ENCODE measurements at regions not wholly inside any gene's neighbourhood (a gene's known extent, or its start where the extent isn't known, plus 50 kb on each side); places are given as distances from the start of the nearest gene placed in this dataset.

DNA sequence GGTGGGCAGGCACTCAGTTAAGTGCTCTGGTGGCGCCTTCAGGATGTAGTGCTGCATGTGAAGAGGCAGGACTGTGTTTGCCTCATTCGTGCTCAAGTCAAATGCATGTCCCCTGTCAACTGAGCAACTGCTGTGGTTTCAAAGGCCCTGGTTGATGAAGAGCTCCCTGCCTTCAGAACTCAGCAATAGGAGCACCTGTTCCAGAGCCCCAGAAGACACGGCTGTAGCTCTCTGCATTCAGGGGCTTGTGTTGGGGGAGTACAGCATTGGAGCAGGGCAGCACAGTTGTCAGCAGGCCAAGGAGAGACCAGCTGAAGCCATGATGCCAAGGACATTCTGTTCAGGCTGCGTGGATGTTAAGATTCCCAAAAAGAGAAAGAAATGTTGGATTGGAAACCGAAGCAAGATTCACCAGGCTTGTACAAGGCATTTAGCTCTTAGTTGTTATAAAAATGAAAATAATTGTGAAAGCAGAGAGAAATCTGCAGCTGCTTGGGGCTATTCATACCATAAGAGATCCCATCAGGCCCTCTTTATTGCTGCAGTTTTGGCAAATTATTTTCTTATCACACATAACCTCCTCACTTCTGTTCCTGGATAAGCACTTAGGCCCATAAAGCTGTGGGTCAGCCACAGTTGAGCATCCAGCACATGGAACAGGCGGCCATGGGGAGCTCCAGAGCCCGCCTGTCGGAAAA lies 252.4 kb upstream of the ZNF521 start:
- TF ChIP-seq, protein P1, sequence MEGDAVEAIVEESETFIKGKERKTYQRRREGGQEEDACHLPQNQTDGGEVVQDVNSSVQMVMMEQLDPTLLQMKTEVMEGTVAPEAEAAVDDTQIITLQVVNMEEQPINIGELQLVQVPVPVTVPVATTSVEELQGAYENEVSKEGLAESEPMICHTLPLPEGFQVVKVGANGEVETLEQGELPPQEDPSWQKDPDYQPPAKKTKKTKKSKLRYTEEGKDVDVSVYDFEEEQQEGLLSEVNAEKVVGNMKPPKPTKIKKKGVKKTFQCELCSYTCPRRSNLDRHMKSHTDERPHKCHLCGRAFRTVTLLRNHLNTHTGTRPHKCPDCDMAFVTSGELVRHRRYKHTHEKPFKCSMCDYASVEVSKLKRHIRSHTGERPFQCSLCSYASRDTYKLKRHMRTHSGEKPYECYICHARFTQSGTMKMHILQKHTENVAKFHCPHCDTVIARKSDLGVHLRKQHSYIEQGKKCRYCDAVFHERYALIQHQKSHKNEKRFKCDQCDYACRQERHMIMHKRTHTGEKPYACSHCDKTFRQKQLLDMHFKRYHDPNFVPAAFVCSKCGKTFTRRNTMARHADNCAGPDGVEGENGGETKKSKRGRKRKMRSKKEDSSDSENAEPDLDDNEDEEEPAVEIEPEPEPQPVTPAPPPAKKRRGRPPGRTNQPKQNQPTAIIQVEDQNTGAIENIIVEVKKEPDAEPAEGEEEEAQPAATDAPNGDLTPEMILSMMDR (conservative IDR thresholded peaks at IDR 0.05; ENCODE audit: low read depth, low read length): no peak
- TF ChIP-seq RAD21 (IDR thresholded peaks at IDR 0.05; ENCODE audit: low read length) (no peak), POLR2A (IDR thresholded peaks at IDR 0.05; ENCODE audit: low read depth, low read length) (no peak), FOS (IDR thresholded peaks at IDR 0.05; ENCODE audit: low read depth, low read length) (no peak), MAFK (IDR thresholded peaks at IDR 0.05; ENCODE audit: low read depth, low read length) (no peak), CEBPB (IDR thresholded peaks at IDR 0.05; ENCODE audit: low read depth, low read length) (no peak), RFX5 (IDR thresholded peaks at IDR 0.05; ENCODE audit: low read depth, low read length) (no peak), BHLHE40 (IDR thresholded peaks at IDR 0.05; ENCODE audit: low read depth, low read length) (no peak), RCOR1 (IDR thresholded peaks at IDR 0.05; ENCODE audit: insufficient replicate concordance, low read length) (no peak), MAZ (IDR thresholded peaks at IDR 0.05; ENCODE audit: borderline replicate concordance, low read depth, low read length) (no peak), MXI1 (IDR thresholded peaks at IDR 0.05; ENCODE audit: borderline replicate concordance, low read depth, low read length) (no peak)
- TF ChIP-seq, protein P2, sequence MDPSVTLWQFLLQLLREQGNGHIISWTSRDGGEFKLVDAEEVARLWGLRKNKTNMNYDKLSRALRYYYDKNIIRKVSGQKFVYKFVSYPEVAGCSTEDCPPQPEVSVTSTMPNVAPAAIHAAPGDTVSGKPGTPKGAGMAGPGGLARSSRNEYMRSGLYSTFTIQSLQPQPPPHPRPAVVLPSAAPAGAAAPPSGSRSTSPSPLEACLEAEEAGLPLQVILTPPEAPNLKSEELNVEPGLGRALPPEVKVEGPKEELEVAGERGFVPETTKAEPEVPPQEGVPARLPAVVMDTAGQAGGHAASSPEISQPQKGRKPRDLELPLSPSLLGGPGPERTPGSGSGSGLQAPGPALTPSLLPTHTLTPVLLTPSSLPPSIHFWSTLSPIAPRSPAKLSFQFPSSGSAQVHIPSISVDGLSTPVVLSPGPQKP (IDR thresholded peaks at IDR 0.05; ENCODE audit: borderline replicate concordance, low read depth, low read length): no peak

All from IMR-90 (cell line).